ENCODE measurements at regions not wholly inside any gene's neighbourhood (a gene's known extent, or its start where the extent isn't known, plus 50 kb on each side); places are given as distances from the start of the nearest gene placed in this dataset.

DNA sequence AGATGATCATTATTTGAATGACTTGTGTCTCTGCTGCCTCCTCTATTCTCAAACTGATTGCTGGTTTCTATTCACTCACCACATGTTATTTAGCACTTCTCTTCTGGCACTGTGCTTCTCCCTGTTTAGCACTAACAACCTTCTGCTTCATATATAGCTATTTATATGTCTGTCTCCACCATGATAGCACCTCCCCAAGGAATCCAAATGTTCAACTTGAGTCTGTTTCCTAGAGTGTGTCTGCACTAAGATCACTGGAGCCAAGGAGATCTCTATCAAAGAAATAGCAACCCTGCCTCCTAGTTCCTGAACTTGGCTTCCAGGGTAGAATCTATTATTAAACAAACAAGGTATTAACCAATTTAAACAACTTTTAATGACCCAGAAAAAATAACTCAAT lies 104.5 kb downstream of the CYP26A1 start:
- H3K27ac ChIP-seq (ENCODE audit: extremely low read depth, low read depth, low read length) = no peak overlapping the region
- H3K4me3 ChIP-seq (ENCODE audit: low read depth, low read length) = no peak overlapping the region
- TF ChIP-seq ZNF302 (tag by site-specific recombination; IDR thresholded peaks at IDR 0.05; ENCODE audit: low read depth) (no peak), ZNF19 (tag by site-specific recombination; IDR thresholded peaks at IDR 0.05; ENCODE audit: low read depth) (no peak), PATZ1 (tag by site-specific recombination; IDR thresholded peaks at IDR 0.05) (no peak)
- ChIA-PET POLR2A (no interaction called here), CTCF (no interaction called here)
- no peaks in the 10 kb centered on the region for H3K4me1 ChIP-seq (ENCODE audit: control insufficient read depth, insufficient read depth, low read length)
- no peaks in the 10 kb centered on the region for H3K36me3 ChIP-seq (ENCODE audit: control insufficient read depth in 2 of 2, insufficient read depth in 1 of 2, low read length in 2 of 2)
- H3K9me3 ChIP-seq (ENCODE audit: control insufficient read depth, insufficient read depth, low read depth, low read length) = no peaks in the 10 kb centered on the region

DNA sequence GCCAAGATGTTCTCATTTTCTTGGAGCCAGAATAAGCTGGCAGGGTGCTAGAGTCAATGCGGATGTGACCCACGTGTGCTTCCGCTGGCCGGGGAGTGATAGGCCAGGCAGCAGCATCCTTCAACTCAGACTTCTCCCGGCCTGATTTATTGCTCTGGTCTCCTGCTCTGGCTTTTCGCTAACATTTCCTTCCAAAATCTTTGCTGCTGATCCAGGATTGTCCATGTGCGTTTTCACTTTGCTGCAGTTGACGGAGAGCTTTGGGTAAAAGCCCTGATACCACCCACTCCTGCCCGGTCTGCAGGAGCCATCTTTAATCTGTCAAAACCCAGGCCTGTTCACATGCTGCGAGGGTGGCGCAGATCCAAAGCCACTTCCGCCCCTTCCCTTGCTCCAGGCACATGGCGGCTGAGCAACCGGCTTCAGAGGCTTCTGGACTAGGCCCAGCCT lies 106.8 kb downstream of the CYP26A1 start:
- no peak overlapping the region for H3K27ac ChIP-seq (ENCODE audit: extremely low read depth, low read depth, low read length)
- no peak overlapping the region for H3K4me3 ChIP-seq (ENCODE audit: low read depth, low read length)
- CTCF ChIA-PET = interaction anchor here (0.6 to 1.5 kb wide), 2 partner anchors 44 to 65 kb away, joined by 3 read pairs; no protein-coding TSS in a partner anchor
- no peaks in the 10 kb centered on the region for H3K4me1 ChIP-seq (ENCODE audit: control insufficient read depth, insufficient read depth, low read length)
- H3K9me3 ChIP-seq (ENCODE audit: control insufficient read depth, insufficient read depth, low read depth, low read length) = no peaks in the 10 kb centered on the region
- POLR2A ChIA-PET = no interaction called here
- H3K36me3 ChIP-seq (ENCODE audit: control insufficient read depth in 2 of 2, insufficient read depth in 1 of 2, low read length in 2 of 2) = no peaks in the 10 kb centered on the region
- TF ChIP-seq ZNF202 (tag by site-specific recombination; IDR thresholded peaks at IDR 0.05; ENCODE audit: borderline replicate concordance) = no peak
- TF ChIP-seq KLF9 (tag by site-specific recombination; IDR thresholded peaks at IDR 0.05; ENCODE audit: low read depth) = no peak
- no peak for TF ChIP-seq SETDB1 (IDR thresholded peaks at IDR 0.05; ENCODE audit: insufficient read length, low read length)
- no peak for TF ChIP-seq BCL11B (tag by site-specific recombination; IDR thresholded peaks at IDR 0.05; ENCODE audit: low read depth)
- no peak for TF ChIP-seq ZNF335 (tag by site-specific recombination; conservative IDR thresholded peaks at IDR 0.05)
- TF ChIP-seq ZBTB11 (tag by site-specific recombination; conservative IDR thresholded peaks at IDR 0.05; ENCODE audit: low read depth) = no peak

DNA sequence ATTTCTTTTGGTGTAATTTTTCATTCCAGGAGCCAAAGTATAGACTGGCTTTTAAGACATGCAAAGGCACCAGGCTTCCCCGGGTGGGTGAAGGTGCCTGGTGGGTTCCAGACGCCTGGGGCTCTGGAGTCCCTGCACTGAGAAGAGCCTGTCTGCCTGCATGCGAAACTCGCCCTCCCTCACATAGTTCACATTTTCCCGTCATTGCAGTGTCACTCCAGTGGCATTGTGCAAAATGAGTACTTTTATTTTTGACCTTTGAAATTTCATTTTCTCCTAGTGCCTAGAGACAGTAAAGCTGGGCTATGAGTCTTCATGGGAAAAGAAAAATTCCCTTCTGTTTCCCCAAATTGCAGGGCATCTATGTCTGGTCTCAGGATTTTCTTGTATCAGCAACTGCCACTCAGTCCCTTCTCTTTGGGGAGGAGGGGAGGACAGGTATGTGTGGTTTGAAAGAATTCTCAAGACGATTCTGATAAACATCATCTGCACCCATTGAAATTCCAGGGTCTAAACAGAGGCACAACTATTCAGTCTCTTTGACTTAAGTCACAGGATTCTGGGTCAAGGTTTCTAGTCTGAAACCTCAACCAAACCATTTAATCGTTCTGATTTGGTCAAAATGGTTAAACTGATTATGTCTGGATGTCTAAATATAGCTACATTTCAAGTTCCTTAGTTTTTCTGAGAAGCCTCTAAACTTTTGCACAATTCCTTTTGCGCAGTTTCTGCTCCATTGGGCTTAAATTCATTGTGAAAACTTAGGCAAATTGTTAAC lies 107.8 kb downstream of the CYP26A1 start:
- Histone ChIP-seq H3K27ac (ENCODE audit: extremely low read depth, low read depth, low read length) (no peak overlapping the region), H3K4me3 (ENCODE audit: low read depth, low read length) (no peak overlapping the region), H3K36me3 (ENCODE audit: control insufficient read depth in 2 of 2, insufficient read depth in 1 of 2, low read length in 2 of 2) (no peaks in the 10 kb centered on the region), H3K9me3 (ENCODE audit: control insufficient read depth, insufficient read depth, low read depth, low read length) (no peaks in the 10 kb centered on the region), H3K4me1 (ENCODE audit: control insufficient read depth, insufficient read depth, low read length) (no peaks in the 10 kb centered on the region)
- ChIA-PET CTCF (interaction anchor here (0.7 to 1.4 kb wide), 2 partner anchors 39 to 101 kb away, joined by 3 to 5 read pairs; no protein-coding TSS in a partner anchor), POLR2A (no interaction called here)
- TF ChIP-seq WT1 (tag by site-specific recombination; IDR thresholded peaks at IDR 0.05) (no peak), REPIN1 (tag by site-specific recombination; IDR thresholded peaks at IDR 0.05; ENCODE audit: low read depth) (no peak), ZNF76 (tag by site-specific recombination; IDR thresholded peaks at IDR 0.05; ENCODE audit: borderline replicate concordance, low read depth) (no peak), ZNF670 (tag by site-specific recombination; IDR thresholded peaks at IDR 0.05; ENCODE audit: low read depth) (no peak), MZF1 (tag by site-specific recombination; IDR thresholded peaks at IDR 0.05; ENCODE audit: borderline replicate concordance) (no peak), TSHZ1 (tag by site-specific recombination; IDR thresholded peaks at IDR 0.05; ENCODE audit: borderline replicate concordance) (no peak)
- TF ChIP-seq, protein P1, sequence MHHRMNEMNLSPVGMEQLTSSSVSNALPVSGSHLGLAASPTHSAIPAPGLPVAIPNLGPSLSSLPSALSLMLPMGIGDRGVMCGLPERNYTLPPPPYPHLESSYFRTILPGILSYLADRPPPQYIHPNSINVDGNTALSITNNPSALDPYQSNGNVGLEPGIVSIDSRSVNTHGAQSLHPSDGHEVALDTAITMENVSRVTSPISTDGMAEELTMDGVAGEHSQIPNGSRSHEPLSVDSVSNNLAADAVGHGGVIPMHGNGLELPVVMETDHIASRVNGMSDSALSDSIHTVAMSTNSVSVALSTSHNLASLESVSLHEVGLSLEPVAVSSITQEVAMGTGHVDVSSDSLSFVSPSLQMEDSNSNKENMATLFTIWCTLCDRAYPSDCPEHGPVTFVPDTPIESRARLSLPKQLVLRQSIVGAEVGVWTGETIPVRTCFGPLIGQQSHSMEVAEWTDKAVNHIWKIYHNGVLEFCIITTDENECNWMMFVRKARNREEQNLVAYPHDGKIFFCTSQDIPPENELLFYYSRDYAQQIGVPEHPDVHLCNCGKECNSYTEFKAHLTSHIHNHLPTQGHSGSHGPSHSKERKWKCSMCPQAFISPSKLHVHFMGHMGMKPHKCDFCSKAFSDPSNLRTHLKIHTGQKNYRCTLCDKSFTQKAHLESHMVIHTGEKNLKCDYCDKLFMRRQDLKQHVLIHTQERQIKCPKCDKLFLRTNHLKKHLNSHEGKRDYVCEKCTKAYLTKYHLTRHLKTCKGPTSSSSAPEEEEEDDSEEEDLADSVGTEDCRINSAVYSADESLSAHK (tag by site-specific recombination; IDR thresholded peaks at IDR 0.05) = no peak
